A673 (cell line): ENCODE measurements at regions not wholly inside any gene's neighbourhood (a gene's known extent, or its start where the extent isn't known, plus 50 kb on each side); places are given as distances from the start of the nearest gene placed in this dataset.

ENCODE experiments used
- BruUV-seq: library from RNA; stranded (reverse); fragments of 400-500 nt; replicated peaks from 2 replicates; lab custom pipeline; 2021; lab: Mats Ljungman, UMichigan
- CTCF ChIA-PET: fragments of 300-600 bp; sonication (Branson Sonifier 250); formaldehyde crosslinking; loops from one replicate; lab custom pipeline; 2022; ENCODE audit warnings: antibody characterized with exemption; lab: Charles Lee
- POLR2A ChIA-PET: fragments of 300-600 bp; sonication (Branson Sonifier 250); formaldehyde crosslinking; loops from one replicate; lab custom pipeline; 2022; ENCODE audit warnings: antibody characterized with exemption; ENCODE audit not compliant: low non-redundant PET; lab: Charles Lee
- DNase-seq: peaks from one replicate; pipeline ENCODE4 v3.0.0-alpha.2; 2015; ENCODE audit warnings: low spot score
- H3K27ac ChIP-seq: fragments of 200-600 bp; sonication (generic); 2 replicates; pipeline ENCODE4 v1.5.1; 2016; ENCODE audit warnings: mixed run types, low read depth, mild to moderate bottlenecking, mixed read lengths, antibody characterized with exemption, low read length; ENCODE audit not compliant: poor library complexity, severe bottlenecking
- H3K27me3 ChIP-seq: fragments of 200-600 bp; sonication (generic); replicated peaks from 2 replicates; pipeline ENCODE4 v1.6.1; 2017; ENCODE audit warnings: mixed run types, low read depth, mild to moderate bottlenecking, mixed read lengths, antibody characterized with exemption, low read length; ENCODE audit not compliant: insufficient read depth, poor library complexity
- H3K36me3 ChIP-seq: fragments of 200-600 bp; sonication (generic); 2 replicates; pipeline ENCODE4 v1.6.1; 2016; ENCODE audit warnings: mixed run types, mild to moderate bottlenecking, mixed read lengths, antibody characterized with exemption, low read length; ENCODE audit not compliant: insufficient read depth, poor library complexity, severe bottlenecking
- H3K4me1 ChIP-seq: fragments of 200-600 bp; sonication (generic); 2 replicates; pipeline ENCODE4 v1.6.1; 2017; ENCODE audit warnings: mixed run types, mild to moderate bottlenecking, mixed read lengths, antibody characterized with exemption, low read length; ENCODE audit not compliant: insufficient read depth, poor library complexity, severe bottlenecking
- H3K4me3 ChIP-seq: fragments of 200-600 bp; sonication (generic); 2 replicates; pipeline ENCODE4 v1.5.1; 2016; ENCODE audit warnings: low read depth, mixed run types, mild to moderate bottlenecking, mixed read lengths, low read length; ENCODE audit not compliant: poor library complexity, severe bottlenecking
- H3K9me3 ChIP-seq: fragments of 200-600 bp; sonication (generic); 2 replicates; pipeline ENCODE4 v1.6.1; 2016; ENCODE audit warnings: mixed run types, low read depth, mild to moderate bottlenecking, mixed read lengths, antibody characterized with exemption, low read length; ENCODE audit not compliant: poor library complexity, severe bottlenecking
- EZH2 ChIP-seq: fragments of 200-600 bp; sonication (generic); IDR thresholded peaks from 2 replicates; pipeline ENCODE4 v1.6.1; 2017; ENCODE audit warnings: borderline replicate concordance, low read depth, mild to moderate bottlenecking, mixed read lengths, antibody characterized with exemption, low read length; ENCODE audit not compliant: poor library complexity, severe bottlenecking
- intact Hi-C: fragments of 100-400 bp; cut with micrococcal nuclease; formaldehyde crosslinking; loops from one replicate; pipeline ENCODE4 v1.10.0; 2022; ENCODE audit not compliant: unreplicated experiment
- TF ChIP-seq, protein P1 (sequence below): fragments of 300-800, 200-600 bp; sonication (generic); conservative IDR thresholded peaks from 2 replicates; pipeline ENCODE4 v1.5.1; 2017; ENCODE audit warnings: low read depth, mild to moderate bottlenecking, antibody characterized with exemption, low read length, moderate library complexity, mixed read lengths

- no peaks in the 10 kb centered on the region for H3K27me3 ChIP-seq
- H3K27ac ChIP-seq: no peak overlapping the region
- H3K4me3 ChIP-seq: no peak overlapping the region
- CTCF ChIA-PET: interaction anchor here (0.6 to 1.7 kb wide), 6 partner anchors 52 to 606 kb away, joined by 4 to 9 read pairs (median 6); no protein-coding TSS in a partner anchor
- POLR2A ChIA-PET: no interaction called here
- peaks cover 6% of the 10 kb centered on the region for H3K4me1 ChIP-seq
- intact Hi-C loops: loop anchor here (5.0 to 10.0 kb wide), 3 partner anchors 254 to 607 kb away; partner anchors contain the start of genes DYNC1H1 and ZNF839
- DNase-seq: no peak
- BruUV-seq: no TSS peak
- H3K9me3 ChIP-seq: no peaks in the 10 kb centered on the region
- TF ChIP-seq, protein P1, sequence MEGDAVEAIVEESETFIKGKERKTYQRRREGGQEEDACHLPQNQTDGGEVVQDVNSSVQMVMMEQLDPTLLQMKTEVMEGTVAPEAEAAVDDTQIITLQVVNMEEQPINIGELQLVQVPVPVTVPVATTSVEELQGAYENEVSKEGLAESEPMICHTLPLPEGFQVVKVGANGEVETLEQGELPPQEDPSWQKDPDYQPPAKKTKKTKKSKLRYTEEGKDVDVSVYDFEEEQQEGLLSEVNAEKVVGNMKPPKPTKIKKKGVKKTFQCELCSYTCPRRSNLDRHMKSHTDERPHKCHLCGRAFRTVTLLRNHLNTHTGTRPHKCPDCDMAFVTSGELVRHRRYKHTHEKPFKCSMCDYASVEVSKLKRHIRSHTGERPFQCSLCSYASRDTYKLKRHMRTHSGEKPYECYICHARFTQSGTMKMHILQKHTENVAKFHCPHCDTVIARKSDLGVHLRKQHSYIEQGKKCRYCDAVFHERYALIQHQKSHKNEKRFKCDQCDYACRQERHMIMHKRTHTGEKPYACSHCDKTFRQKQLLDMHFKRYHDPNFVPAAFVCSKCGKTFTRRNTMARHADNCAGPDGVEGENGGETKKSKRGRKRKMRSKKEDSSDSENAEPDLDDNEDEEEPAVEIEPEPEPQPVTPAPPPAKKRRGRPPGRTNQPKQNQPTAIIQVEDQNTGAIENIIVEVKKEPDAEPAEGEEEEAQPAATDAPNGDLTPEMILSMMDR: no peak
- TF ChIP-seq EZH2: no peak
- no peaks in the 10 kb centered on the region for H3K36me3 ChIP-seq
Observed at GRCh38 chr14:101707863-101708620, 53.5 kb upstream of the PPP2R5C start.

GRCh38 chr14:101708853-101709532 lies 52.5 kb upstream of the PPP2R5C start:
- no peaks in the 10 kb centered on the region for H3K36me3 ChIP-seq
- no peak overlapping the region for H3K4me3 ChIP-seq
- H3K27ac ChIP-seq: no peak overlapping the region
- intact Hi-C loops: loop anchor here (5.0 to 10.0 kb wide), 3 partner anchors 253 to 606 kb away; partner anchors contain the start of genes DYNC1H1 and ZNF839
- H3K27me3 ChIP-seq: no peaks in the 10 kb centered on the region
- BruUV-seq: no TSS peak
- no peak for TF ChIP-seq EZH2
- TF ChIP-seq, protein P1: no peak
- H3K9me3 ChIP-seq: no peaks in the 10 kb centered on the region
- peaks cover 6% of the 10 kb centered on the region for H3K4me1 ChIP-seq
- ChIA-PET CTCF (interaction anchor here (0.7 kb wide), 1 partner anchor 13 kb away, joined by 6 read pairs; no protein-coding TSS in a partner anchor), POLR2A (no interaction called here)
- no peak for DNase-seq

GRCh38 chr14:101709533-101709881 lies 52.0 kb upstream of the PPP2R5C start:
- no peak overlapping the region for H3K4me3 ChIP-seq
- no peaks in the 10 kb centered on the region for H3K36me3 ChIP-seq
- DNase-seq: no peak
- H3K4me1 ChIP-seq: peaks cover 6% of the 10 kb centered on the region
- no TSS peak for BruUV-seq
- H3K27ac ChIP-seq: no peak overlapping the region
- intact Hi-C loops: loop anchor here (5.0 to 10.0 kb wide), 3 partner anchors 253 to 605 kb away; partner anchors contain the start of genes DYNC1H1 and ZNF839
- ChIA-PET POLR2A (no interaction called here), CTCF (interaction anchor here (0.7 kb wide), 1 partner anchor 13 kb away, joined by 6 read pairs; no protein-coding TSS in a partner anchor)
- no peaks in the 10 kb centered on the region for H3K9me3 ChIP-seq
- no peak for TF ChIP-seq EZH2
- TF ChIP-seq, protein P1: no peak
- H3K27me3 ChIP-seq: no peaks in the 10 kb centered on the region
